HL-60 (cell line): ENCODE measurements at regions not wholly inside any gene's neighbourhood (a gene's known extent, or its start where the extent isn't known, plus 50 kb on each side); places are given as distances from the start of the nearest gene placed in this dataset.

Experiments used
- DNase-seq, 2 experiments: peaks; one replicate each; pipeline ENCODE4 v3.0.0-alpha.2; 2010 to 2020; ENCODE audit warnings: low read depth in 1 of 2, low spot score in 1 of 2
- H3K27ac ChIP-seq: fragments of 250-450 bp; sonication (Bioruptor Pico); replicated peaks from 2 replicates; pipeline ENCODE4 v1.5.1; 2020; ENCODE audit warnings: mild to moderate bottlenecking, moderate library complexity
- H3K27me3 ChIP-seq: fragments of 250-450 bp; sonication (Bioruptor Pico); 2 replicates; pipeline ENCODE4 v1.5.1; 2021; ENCODE audit warnings: mild to moderate bottlenecking, moderate library complexity; ENCODE audit not compliant: insufficient read depth, poor library complexity, severe bottlenecking
- H3K4me3 ChIP-seq: replicated peaks from 2 replicates; pipeline ENCODE4 v1.5.1; 2011; ENCODE audit warnings: mild to moderate bottlenecking, control low read depth, low read length; ENCODE audit not compliant: insufficient read depth
- GABPA ChIP-seq: IDR thresholded peaks from 2 replicates; pipeline ENCODE4 v1.6.1; 2012; ENCODE audit warnings: low read depth
- POLR2AphosphoS5 ChIP-seq: IDR thresholded peaks from 2 replicates; pipeline ENCODE4 v1.6.1; 2012; ENCODE audit warnings: low read depth
- SPI1 ChIP-seq: IDR thresholded peaks from 2 replicates; pipeline ENCODE4 v1.6.1; 2012; ENCODE audit warnings: low read depth, mild to moderate bottlenecking, borderline replicate concordance
- TF ChIP-seq, protein P1 (sequence below): IDR thresholded peaks from one replicate; pipeline ENCODE4 v1.5.1; 2011; ENCODE audit warnings: low read length, control low read depth, inconsistent platforms; ENCODE audit not compliant: insufficient read depth
- TF ChIP-seq, protein P2 (sequence below): IDR thresholded peaks from 2 replicates; pipeline ENCODE4 v1.6.1; 2012; ENCODE audit warnings: low read depth; ENCODE audit not compliant: insufficient replicate concordance

DNA sequence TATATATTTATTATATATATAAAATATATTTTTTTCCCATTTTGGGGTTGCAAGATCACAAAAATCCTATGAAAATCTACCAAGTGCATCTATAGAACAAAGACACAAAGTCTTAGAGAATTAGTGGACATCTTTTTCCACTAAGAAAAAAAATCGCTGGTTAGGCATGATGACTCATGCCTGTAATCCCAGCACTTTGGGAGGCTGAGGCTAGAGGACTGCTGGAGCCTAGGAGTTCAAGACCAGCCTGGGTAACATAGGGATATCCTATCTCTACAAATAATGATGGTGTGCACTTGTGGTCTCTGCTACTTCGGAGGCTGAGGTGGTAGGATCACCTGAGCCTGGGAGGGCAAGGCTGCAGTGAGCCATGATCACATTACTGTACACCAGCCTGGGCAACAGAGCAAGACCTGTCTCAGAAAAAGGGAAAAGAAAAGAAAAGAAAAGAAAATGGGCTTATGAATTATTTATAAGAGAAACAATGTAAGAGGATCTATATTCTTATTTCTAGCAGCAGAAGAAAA is 185.1 kb upstream of the PSMD7 start:
- TF ChIP-seq, protein P1, sequence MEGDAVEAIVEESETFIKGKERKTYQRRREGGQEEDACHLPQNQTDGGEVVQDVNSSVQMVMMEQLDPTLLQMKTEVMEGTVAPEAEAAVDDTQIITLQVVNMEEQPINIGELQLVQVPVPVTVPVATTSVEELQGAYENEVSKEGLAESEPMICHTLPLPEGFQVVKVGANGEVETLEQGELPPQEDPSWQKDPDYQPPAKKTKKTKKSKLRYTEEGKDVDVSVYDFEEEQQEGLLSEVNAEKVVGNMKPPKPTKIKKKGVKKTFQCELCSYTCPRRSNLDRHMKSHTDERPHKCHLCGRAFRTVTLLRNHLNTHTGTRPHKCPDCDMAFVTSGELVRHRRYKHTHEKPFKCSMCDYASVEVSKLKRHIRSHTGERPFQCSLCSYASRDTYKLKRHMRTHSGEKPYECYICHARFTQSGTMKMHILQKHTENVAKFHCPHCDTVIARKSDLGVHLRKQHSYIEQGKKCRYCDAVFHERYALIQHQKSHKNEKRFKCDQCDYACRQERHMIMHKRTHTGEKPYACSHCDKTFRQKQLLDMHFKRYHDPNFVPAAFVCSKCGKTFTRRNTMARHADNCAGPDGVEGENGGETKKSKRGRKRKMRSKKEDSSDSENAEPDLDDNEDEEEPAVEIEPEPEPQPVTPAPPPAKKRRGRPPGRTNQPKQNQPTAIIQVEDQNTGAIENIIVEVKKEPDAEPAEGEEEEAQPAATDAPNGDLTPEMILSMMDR = no peak
- TF ChIP-seq, protein P2, sequence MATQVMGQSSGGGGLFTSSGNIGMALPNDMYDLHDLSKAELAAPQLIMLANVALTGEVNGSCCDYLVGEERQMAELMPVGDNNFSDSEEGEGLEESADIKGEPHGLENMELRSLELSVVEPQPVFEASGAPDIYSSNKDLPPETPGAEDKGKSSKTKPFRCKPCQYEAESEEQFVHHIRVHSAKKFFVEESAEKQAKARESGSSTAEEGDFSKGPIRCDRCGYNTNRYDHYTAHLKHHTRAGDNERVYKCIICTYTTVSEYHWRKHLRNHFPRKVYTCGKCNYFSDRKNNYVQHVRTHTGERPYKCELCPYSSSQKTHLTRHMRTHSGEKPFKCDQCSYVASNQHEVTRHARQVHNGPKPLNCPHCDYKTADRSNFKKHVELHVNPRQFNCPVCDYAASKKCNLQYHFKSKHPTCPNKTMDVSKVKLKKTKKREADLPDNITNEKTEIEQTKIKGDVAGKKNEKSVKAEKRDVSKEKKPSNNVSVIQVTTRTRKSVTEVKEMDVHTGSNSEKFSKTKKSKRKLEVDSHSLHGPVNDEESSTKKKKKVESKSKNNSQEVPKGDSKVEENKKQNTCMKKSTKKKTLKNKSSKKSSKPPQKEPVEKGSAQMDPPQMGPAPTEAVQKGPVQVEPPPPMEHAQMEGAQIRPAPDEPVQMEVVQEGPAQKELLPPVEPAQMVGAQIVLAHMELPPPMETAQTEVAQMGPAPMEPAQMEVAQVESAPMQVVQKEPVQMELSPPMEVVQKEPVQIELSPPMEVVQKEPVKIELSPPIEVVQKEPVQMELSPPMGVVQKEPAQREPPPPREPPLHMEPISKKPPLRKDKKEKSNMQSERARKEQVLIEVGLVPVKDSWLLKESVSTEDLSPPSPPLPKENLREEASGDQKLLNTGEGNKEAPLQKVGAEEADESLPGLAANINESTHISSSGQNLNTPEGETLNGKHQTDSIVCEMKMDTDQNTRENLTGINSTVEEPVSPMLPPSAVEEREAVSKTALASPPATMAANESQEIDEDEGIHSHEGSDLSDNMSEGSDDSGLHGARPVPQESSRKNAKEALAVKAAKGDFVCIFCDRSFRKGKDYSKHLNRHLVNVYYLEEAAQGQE = no peak
- no peak for TF ChIP-seq POLR2AphosphoS5
- TF ChIP-seq GABPA = no peak
- no peak for TF ChIP-seq SPI1
- DNase-seq = no peak
- H3K27ac ChIP-seq = no peak overlapping the region
- no peak overlapping the region for H3K4me3 ChIP-seq
- no peaks in the 10 kb centered on the region for H3K27me3 ChIP-seq

DNA sequence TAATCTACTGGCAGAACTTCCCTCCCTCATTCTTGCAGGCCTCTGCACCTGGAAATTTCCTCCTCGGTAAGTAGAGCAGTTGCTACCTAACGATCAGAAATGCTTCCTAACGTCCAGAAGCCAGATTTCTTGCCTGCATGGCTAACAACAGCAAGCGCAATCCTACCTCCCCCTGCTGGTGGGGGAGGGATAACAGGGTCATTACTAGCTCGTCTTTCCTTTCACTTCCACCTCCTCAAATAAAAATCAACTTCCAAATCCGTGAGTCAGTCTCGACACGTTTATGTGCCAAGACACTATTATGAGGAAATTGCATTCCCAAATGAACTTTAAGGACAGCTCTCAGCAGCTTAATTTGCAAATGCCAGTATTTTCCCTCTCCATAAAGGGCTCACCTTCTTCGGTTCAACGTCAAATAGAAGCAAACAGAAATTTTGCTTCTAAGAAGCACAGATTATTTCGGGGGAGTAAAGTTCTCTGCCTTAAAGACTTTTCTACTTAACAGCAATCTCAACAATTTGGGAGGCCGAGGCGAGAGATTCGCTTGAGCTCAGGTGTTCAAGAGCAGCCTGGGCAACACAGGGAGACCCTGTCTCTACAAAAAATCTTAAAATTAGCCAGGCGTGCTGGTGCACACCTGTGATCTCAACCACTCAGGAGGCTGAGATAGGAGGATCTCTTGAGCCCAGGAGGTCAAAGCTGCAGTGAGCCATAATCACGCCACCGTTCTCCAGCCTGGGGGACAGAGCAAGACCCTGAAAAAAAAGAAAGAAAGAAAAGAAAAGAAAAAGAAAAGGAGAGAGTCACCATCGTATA is 188.6 kb upstream of the PSMD7 start:
- H3K27ac ChIP-seq = no peak overlapping the region
- TF ChIP-seq, protein P2 = no peak
- TF ChIP-seq, protein P1 = peak; percentile 94
- peak overlapping the region; percentile 15 for H3K4me3 ChIP-seq
- peak in 1 of 2 experiments; percentile 60 for DNase-seq
- H3K27me3 ChIP-seq = no peaks in the 10 kb centered on the region

DNA sequence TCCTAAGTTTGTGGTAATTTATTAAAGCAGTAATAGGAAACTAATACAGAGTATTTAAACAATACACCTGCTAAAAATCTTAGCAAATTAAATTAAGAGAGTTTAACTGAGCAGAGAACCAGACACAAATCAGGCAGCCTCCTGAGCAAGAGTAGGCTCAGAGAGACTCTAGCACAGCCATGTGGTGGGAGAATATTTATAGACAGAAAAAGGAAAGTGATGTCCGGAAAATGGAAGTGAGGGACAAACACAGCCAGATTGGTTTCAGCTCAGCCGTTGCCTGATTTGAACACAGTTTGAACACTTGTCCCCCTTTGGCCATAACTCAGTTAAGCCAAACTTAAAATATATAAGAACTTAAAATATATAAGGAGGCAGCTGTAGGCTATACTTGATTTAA is 192.6 kb upstream of the PSMD7 start:
- TF ChIP-seq POLR2AphosphoS5 (no peak), GABPA (no peak), SPI1 (no peak)
- TF ChIP-seq, protein P1 = no peak
- TF ChIP-seq, protein P2 = no peak
- no peak for DNase-seq
- H3K27me3 ChIP-seq = no peaks in the 10 kb centered on the region
- no peak overlapping the region for H3K4me3 ChIP-seq
- H3K27ac ChIP-seq = no peak overlapping the region
